CD1c-positive myeloid dendritic cell (primary cell): ENCODE measurements at regions not wholly inside any gene's neighbourhood (a gene's known extent, or its start where the extent isn't known, plus 50 kb on each side); places are given as distances from the start of the nearest gene placed in this dataset.
A peak's percentile ranks its signal among the peaks of the same experiment; 100 is the strongest.
"Not testable (repeated sequence)": the region's sequence is repeated elsewhere in the genome, so short reads cannot be mapped to it uniquely, and the experiment has no call there.

Source experiments
- DNase-seq: peaks from one replicate; pipeline ENCODE4 v3.0.0-alpha.2; 2016; ENCODE audit errors: extremely low spot score

DNA sequence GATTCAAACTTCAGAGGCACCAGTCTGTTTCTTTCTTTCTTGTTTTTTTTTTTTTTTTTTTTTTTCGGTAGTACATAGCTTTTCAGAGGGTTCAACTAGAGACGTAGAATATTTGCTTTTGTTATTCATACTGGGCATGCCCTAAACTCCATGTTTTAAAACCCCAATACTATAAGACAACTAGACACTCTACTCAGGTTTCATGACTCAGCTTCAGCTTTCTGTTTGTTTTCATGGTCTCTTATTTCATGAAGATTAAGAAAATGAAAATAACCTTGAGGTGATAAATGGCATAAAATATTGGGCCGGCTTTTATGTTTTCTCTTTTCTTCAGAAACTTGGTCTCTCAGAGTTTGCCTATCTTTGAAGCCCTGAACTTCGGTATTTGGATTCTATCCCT lies 2126.3 kb upstream of the ACO1 start:
- no peak for DNase-seq

- peak; percentile 66 for DNase-seq
These were observed 2104.1 kb upstream of the ACO1 start for GRCh38 chr9:30280229-30280900.

- DNase-seq, result no peak
These were observed 2095.0 kb upstream of the ACO1 start for GRCh38 chr9:30289435-30289834.

DNA sequence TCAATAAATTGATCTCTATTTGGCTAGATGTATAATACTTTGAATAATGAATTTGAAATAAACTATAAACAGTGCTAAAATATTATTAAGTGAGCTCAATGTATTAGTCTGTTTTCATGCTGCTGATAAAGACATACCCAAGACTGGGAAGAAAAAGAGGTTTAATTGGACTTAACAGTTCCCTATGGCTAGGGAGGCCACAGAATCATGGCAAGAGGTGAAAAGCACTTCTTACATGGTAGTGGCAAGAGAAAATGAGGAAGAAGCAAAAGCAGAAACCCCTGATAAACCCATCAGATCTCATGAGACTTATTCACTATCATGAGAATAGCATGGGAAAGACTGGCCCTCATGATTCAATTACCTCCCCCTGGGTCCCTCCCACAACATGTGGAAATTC lies 2092.4 kb upstream of the ACO1 start:
- peak; percentile 12 for DNase-seq

DNA sequence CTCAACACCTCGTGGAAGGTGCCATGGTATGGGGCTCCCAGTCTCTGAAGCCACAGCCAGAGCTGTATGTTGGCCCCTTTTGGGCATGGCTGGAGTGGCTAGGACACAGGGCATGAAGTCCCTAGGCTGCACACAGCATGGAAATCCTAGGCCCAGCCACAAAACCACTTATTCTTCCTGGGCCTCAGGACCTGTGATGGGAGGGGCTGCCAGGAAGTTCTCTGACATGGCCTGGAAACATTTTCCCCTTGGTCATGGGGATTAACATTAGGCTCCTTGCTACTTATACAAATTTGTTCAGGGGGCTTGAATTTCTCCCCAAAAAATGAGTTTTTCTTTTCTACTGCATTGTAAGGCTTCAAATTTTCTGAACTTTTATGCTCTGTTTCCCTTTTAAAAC lies 2091.2 kb upstream of the ACO1 start:
- DNase-seq, result no peak

DNA sequence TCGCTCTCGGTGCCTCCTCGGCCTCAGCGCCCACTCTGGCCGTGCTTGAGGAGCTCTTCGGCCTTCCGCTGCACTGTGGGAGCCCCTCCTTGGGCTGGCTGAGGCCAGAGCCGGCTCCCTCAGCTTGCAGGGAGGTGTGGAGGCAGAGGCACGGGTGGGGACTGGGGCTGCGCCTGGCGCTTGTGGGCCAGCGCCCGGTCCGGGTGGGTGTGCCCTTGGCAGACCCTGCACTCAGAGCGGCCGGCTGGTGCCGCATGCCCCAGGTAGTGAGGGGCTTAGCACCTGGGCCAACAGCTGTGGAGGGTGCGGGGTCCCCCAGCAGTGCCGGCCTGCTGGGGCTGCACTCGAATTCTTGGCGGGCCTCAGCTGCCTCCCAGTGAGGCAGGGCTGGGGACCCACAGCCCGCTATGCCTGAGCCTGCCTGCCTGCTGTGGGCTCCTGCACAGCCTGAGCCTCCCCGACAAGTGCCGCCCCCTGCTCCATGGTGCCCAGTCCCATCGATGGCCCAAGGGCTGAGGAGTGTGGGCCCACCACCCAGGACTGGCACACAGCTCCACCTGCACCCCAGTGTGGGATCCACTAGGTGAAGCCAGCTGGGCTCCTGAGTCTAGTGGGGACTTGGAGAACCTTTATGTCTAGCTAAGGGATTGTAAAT lies 2085.2 kb upstream of the ACO1 start:
- no peak for DNase-seq

DNA sequence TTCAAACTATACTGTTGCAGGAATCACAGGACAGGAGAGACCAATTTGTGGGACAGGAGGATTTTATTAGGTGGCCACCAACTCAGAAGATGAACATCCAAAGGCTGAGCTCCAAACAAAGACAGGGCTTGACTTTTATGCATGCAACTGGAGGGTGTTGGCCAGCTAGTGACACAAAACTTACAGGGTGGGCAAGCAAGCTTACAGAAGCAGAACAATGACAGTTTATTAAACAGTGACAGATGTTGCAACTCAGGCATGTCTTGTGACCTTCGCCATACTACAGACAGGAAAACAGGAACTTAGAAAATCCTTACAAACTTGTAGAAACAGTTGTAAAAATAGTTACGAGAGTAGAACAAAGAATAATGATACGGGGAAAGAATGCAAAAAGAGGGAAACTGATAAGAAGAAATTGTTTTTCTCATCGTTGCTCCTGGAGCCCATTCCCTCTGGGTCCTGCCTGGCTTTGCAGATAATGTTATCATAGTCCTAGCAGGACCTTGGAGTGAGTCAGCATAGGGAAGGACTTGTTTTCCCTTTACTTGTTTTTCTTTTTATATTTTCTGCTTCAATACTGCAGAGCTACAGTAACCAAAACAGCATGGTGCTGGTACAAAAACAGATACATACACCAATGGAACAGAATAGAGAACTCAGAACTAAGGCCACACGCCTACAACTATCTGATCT lies 2083.0 kb upstream of the ACO1 start:
- DNase-seq, result peak; percentile 80

- DNase-seq, result peak; percentile 8
These were observed 2073.7 kb upstream of the ACO1 start for GRCh38 chr9:30310711-30311110.

- DNase-seq, result no peak
These were observed 2055.0 kb upstream of the ACO1 start for GRCh38 chr9:30329431-30329830.

- DNase-seq, result no peak
These were observed 2035.5 kb upstream of the ACO1 start for GRCh38 chr9:30348904-30349303.

- DNase-seq, result no peak
These were observed 2034.6 kb upstream of the ACO1 start for GRCh38 chr9:30349526-30350513.

GRCh38 chr9:30356221-30356620 lies 2028.2 kb upstream of the ACO1 start:
- no peak for DNase-seq

- no peak for DNase-seq
These were observed 2022.1 kb upstream of the ACO1 start for GRCh38 chr9:30362373-30362772.

DNA sequence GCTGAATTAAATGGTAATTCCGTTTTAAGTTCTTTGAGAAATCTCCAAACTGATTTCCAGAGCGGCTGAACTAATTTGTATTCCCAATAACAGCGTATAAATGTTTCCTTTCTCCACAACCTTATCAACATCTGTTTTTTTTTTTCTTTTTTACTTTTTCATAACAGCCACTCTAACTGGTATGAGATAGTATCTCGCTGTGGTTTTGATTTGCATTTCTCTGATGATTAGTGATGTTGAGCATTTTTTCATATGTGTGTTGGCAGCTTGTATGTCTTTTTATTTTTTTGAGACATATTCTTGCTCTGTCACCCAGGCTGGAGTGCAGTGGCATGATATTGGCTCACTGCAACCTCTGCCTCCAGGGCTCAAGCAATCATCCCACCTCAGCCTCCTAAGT lies 2018.3 kb upstream of the ACO1 start:
- not testable (repeated sequence) for DNase-seq

DNA sequence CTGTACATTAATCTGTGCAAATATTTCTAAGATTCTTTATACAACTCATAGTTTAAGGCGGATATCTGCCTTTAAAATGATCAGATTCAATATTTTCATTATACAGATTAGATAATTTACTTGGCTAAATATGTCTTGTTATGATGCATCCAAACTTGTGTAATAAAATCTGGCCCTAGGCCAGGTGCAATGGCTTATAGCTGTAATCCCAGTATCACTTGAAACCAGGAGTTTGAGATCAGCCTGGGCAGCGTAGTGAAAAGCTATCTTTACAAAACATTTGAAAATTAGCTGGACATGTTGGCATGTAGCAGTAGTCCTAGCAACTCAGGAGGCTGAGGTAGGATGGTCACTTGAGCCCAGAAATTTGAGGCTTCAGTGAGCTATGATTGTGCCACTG lies 2002.2 kb upstream of the ACO1 start:
- DNase-seq, result no peak

DNA sequence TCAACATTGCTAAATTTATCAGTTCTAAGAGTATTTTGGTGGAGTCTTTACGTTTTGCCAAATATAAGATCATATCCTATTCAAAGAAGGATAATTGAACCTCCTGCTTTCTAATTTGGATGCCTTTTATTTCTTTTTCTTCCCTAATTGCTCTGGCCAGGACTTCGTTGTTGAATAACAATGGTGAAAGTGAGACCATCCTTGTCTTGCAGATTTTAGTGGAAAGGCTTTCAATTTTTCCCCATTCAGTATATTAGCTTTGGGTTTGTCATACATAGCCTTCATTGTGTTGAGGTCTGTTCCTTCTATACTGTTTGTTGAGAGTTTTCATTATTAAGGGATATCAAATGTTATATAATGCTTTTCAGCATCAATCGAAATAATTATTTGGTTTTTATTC lies 1974.2 kb upstream of the ACO1 start:
- DNase-seq, result no peak

DNA sequence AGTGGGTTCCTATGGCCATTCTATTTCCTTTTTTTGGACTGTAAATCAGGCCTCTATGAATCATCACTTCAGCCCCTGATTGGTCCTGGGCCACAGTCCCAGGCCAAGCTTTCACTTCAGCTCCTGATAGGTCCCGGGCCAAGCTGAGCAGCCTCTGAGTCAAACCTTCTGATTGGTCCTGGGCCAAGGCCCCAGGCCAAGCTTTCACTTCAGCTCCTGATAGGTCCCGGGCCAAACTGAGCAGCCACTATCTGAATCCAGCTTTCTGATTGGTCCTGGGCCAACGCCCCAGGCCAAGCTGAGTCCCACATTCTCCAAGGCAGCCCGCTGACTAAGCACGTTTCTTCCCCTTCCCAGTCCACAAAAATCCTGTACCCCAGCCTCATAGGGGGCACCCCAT lies 1972.9 kb upstream of the ACO1 start:
- no peak for DNase-seq

DNA sequence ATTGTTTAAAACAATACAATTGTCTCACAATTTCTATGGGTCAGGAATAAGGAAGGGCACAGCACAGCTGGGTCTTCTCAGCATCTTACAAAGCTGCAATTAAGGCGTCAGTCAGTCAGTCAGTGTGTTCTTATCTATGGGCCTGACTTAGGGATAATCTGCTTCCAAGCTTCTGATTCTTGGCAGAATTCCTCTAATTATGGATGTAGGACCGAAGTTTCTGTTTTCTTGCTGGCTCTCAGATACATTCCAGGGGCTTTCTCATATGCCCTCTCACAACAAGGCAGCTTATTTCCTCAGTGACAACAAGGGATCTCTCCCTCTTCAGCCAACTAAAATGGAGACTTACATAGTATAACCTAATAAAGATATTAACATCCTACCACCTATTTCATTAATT lies 1925.3 kb upstream of the ACO1 start:
- no peak for DNase-seq

DNA sequence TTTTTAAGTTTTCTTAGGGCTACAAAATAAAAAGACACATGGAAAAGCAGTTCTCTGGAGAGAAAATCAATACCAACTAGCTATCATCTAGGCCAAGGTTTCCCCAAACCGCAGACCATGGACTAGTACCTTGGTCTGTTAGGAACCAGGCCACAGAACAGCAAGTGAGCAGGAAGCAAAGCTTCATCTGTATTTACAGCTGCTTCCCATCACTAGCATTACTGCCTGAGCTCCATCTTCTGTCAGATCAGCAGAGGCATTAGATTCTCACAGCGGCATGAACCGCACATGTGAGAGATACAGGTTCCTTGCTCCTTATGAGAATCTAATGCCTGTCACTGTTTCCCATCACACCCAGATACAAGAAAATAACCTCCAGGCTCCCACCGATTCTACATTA lies 1907.6 kb upstream of the ACO1 start:
- DNase-seq, result no peak

GRCh38 chr9:30478684-30479083 lies 1905.8 kb upstream of the ACO1 start:
- no peak for DNase-seq

GRCh38 chr9:30482499-30482898 lies 1901.9 kb upstream of the ACO1 start:
- DNase-seq, result no peak

DNA sequence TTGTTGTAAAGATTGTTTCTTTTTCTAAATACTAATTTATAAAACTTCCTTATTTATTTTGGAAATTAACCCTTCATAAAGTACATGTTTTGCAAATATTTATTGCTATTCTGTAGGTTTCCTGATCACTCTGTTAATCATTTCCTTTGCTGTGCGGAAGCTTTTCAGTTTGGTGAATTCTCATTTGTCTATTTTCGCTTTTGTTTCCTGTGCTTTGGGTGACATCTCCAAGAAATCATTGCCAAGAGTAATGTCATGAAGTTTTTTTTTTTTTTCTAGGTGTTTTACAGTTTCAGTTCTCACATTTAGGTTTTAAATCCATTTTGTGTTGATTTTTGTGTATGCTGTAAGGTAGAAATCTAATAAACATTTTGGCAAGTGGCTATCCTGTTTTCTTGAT lies 1899.8 kb upstream of the ACO1 start:
- no peak for DNase-seq
